ENCODE measurements at regions not wholly inside any gene's neighbourhood (a gene's known extent, or its start where the extent isn't known, plus 50 kb on each side); places are given as distances from the start of the nearest gene placed in this dataset.

GRCh38 chr5:163623524-163623923, 118.1 kb downstream of the MAT2B start:
- DNase-seq, result no peak

GRCh38 chr5:163623986-163624385, 118.6 kb downstream of the MAT2B start:
- no peak for DNase-seq

- no peak for DNase-seq
Measured at GRCh38 chr5:163624431-163624830, 119.0 kb downstream of the MAT2B start.

- no peak for DNase-seq
Measured at GRCh38 chr5:163626904-163627434, 121.5 kb downstream of the MAT2B start.

- DNase-seq, result no peak
Measured at GRCh38 chr5:163631856-163632255, 126.4 kb downstream of the MAT2B start.

GRCh38 chr5:163633926-163634460, 128.6 kb downstream of the MAT2B start:
- no peak for DNase-seq

GRCh38 chr5:163635631-163636030, 130.2 kb downstream of the MAT2B start:
- DNase-seq, result no peak

GRCh38 chr5:163642904-163643303, 137.5 kb downstream of the MAT2B start:
- no peak for DNase-seq

- DNase-seq, result no peak
Measured at GRCh38 chr5:163645421-163646416, 140.3 kb downstream of the MAT2B start.

- DNase-seq, result no peak
Measured at GRCh38 chr5:163649514-163649913, 144.1 kb downstream of the MAT2B start.

GRCh38 chr5:163653526-163653925, 148.1 kb downstream of the MAT2B start:
- no peak for DNase-seq

- DNase-seq, result no peak
Measured at GRCh38 chr5:163658702-163659567, 153.5 kb downstream of the MAT2B start.

GRCh38 chr5:163659568-163659902, 154.1 kb downstream of the MAT2B start:
- no peak for DNase-seq

GRCh38 chr5:163660486-163660885, 155.1 kb downstream of the MAT2B start:
- no peak for DNase-seq

- no peak for DNase-seq
Measured at GRCh38 chr5:163661360-163661759, 155.9 kb downstream of the MAT2B start.

- no peak for DNase-seq
Measured at GRCh38 chr5:163670036-163670435, 164.6 kb downstream of the MAT2B start.

GRCh38 chr5:163677092-163677491, 171.7 kb downstream of the MAT2B start:
- DNase-seq, result no peak

GRCh38 chr5:163682234-163682633, 176.8 kb downstream of the MAT2B start:
- DNase-seq, result no peak

GRCh38 chr5:163687414-163687813, 182.0 kb downstream of the MAT2B start:
- no peak for DNase-seq

GRCh38 chr5:163692091-163692490, 186.7 kb downstream of the MAT2B start:
- DNase-seq, result no peak

- DNase-seq, result peak; percentile 30
Measured at GRCh38 chr5:163695830-163696578, 190.6 kb downstream of the MAT2B start.

GRCh38 chr5:163696579-163696887, 191.1 kb downstream of the MAT2B start:
- DNase-seq, result no peak

Measured in inflammatory macrophage treated with lipopolysaccharide for 4 hours (primary cell).